Hepatocyte (in vitro differentiated cells): ENCODE measurements at regions not wholly inside any gene's neighbourhood (a gene's known extent, or its start where the extent isn't known, plus 50 kb on each side); places are given as distances from the start of the nearest gene placed in this dataset.

Experiments
- DNase-seq: peaks from one replicate; pipeline ENCODE4 v3.0.0-alpha.2; 2016; ENCODE audit warnings: low spot score
- H2AFZ ChIP-seq: fragments of 200-600 bp; sonication (generic); 2 replicates; pipeline ENCODE4 v1.6.0; 2016; ENCODE audit warnings: antibody characterized with exemption, mild to moderate bottlenecking
- H3K27ac ChIP-seq: fragments of 200-600 bp; sonication (generic); 2 replicates; pipeline ENCODE4 v1.5.1; 2016; ENCODE audit warnings: mild to moderate bottlenecking
- H3K27me3 ChIP-seq: fragments of 200-600 bp; sonication (generic); 2 replicates; pipeline ENCODE4 v1.6.1; 2016
- H3K36me3 ChIP-seq: fragments of 200-600 bp; sonication (generic); replicated peaks from 2 replicates; pipeline ENCODE4 v1.5.1; 2016; ENCODE audit warnings: low read depth; ENCODE audit not compliant: insufficient read depth
- H3K4me1 ChIP-seq: fragments of 200-600 bp; sonication (generic); 2 replicates; pipeline ENCODE4 v1.5.1; 2016; ENCODE audit warnings: mild to moderate bottlenecking, moderate library complexity; ENCODE audit not compliant: insufficient read depth
- H3K4me2 ChIP-seq: fragments of 200-600 bp; sonication (generic); 2 replicates; pipeline ENCODE4 v1.6.0; 2016
- H3K4me3 ChIP-seq: fragments of 200-600 bp; sonication (generic); 2 replicates; pipeline ENCODE4 v1.5.1; 2016; ENCODE audit warnings: mild to moderate bottlenecking
- H3K79me2 ChIP-seq: fragments of 200-600 bp; sonication (generic); 2 replicates; pipeline ENCODE4 v1.6.0; 2017; ENCODE audit warnings: mild to moderate bottlenecking
- H3K9me2 ChIP-seq: fragments of 200-600 bp; sonication (generic); replicated peaks from 2 replicates; pipeline ENCODE4 v1.6.0; 2017; ENCODE audit warnings: mild to moderate bottlenecking; ENCODE audit not compliant: insufficient read depth
- H3K9me3 ChIP-seq: fragments of 200-600 bp; sonication (generic); 2 replicates; pipeline ENCODE4 v1.5.1; 2016; ENCODE audit warnings: low read depth, mild to moderate bottlenecking
- H4K20me1 ChIP-seq: fragments of 200-600 bp; sonication (generic); 2 replicates; pipeline ENCODE4 v1.6.0; 2016; ENCODE audit warnings: mild to moderate bottlenecking; ENCODE audit not compliant: insufficient read depth, poor library complexity, severe bottlenecking
- CTCF ChIP-seq: fragments of 200-600 bp; sonication (generic); IDR thresholded peaks from 2 replicates; pipeline ENCODE4 v1.5.1; 2016; ENCODE audit warnings: antibody characterized with exemption, mild to moderate bottlenecking; ENCODE audit not compliant: poor library complexity
- EZH2 ChIP-seq: fragments of 200-600 bp; sonication (generic); IDR thresholded peaks from 2 replicates; pipeline ENCODE4 v1.6.1; 2016; ENCODE audit warnings: antibody characterized with exemption, mild to moderate bottlenecking, borderline replicate concordance
- EZH2phosphoT487 ChIP-seq: fragments of 200-600 bp; sonication (generic); IDR thresholded peaks from one replicate; pipeline ENCODE4 v1.6.1; 2018; ENCODE audit warnings: antibody characterized with exemption, mild to moderate bottlenecking, low read depth, moderate library complexity; ENCODE audit not compliant: unreplicated experiment, severe bottlenecking
- WGBS: methylation state at CpG from one replicate; pipeline ENCODE4 v1.1.6; 2016; ENCODE audit warnings: low lambda C conversion rate; ENCODE audit errors: missing lambda C conversion rate; 5-methylcytosine and 5-hydroxymethylcytosine counted together

GRCh38 chr14:30204431-30204980 is 276.9 kb upstream of the PRKD1 start:
- H3K79me2 ChIP-seq: no peaks in the 10 kb centered on the region
- 91% methylated on average over 2 of the region's 2 CpGs for WGBS

GRCh38 chr14:30209136-30209535 is 281.5 kb upstream of the PRKD1 start:
- no peak overlapping the region for H3K4me2 ChIP-seq
- no peaks in the 10 kb centered on the region for H4K20me1 ChIP-seq
- no peaks in the 10 kb centered on the region for H3K27me3 ChIP-seq
- H3K4me3 ChIP-seq: no peak overlapping the region
- DNase-seq: no peak
- no peak for TF ChIP-seq EZH2phosphoT487
- no peak overlapping the region for H3K27ac ChIP-seq
- 79% methylated on average over 1 of the region's 1 CpG for WGBS
- no peaks in the 10 kb centered on the region for H3K36me3 ChIP-seq
- H3K4me1 ChIP-seq: no peaks in the 10 kb centered on the region
- H3K9me3 ChIP-seq: no peaks in the 10 kb centered on the region
- H3K9me2 ChIP-seq: no peaks in the 10 kb centered on the region
- no peak overlapping the region for H2AFZ ChIP-seq
- no peaks in the 10 kb centered on the region for H3K79me2 ChIP-seq

More at GRCh38 chr14:30204431-30204980, 276.9 kb upstream of the PRKD1 start:
- no peak for DNase-seq
- Histone ChIP-seq H3K4me2 (no peak overlapping the region), H3K4me1 (no peaks in the 10 kb centered on the region), H3K9me2 (no peaks in the 10 kb centered on the region), H2AFZ (no peak overlapping the region), H3K4me3 (no peak overlapping the region), H4K20me1 (no peaks in the 10 kb centered on the region), H3K27ac (no peak overlapping the region), H3K9me3 (no peaks in the 10 kb centered on the region), H3K27me3 (no peaks in the 10 kb centered on the region), H3K36me3 (no peaks in the 10 kb centered on the region)
- no peak for TF ChIP-seq EZH2
- TF ChIP-seq EZH2phosphoT487: no peak
- no peak for TF ChIP-seq CTCF

GRCh38 chr14:30210630-30211029 is 283.0 kb upstream of the PRKD1 start:
- Histone ChIP-seq H3K27me3 (no peaks in the 10 kb centered on the region), H3K79me2 (no peaks in the 10 kb centered on the region), H3K27ac (no peak overlapping the region), H3K9me3 (no peaks in the 10 kb centered on the region), H3K4me2 (no peak overlapping the region), H2AFZ (no peak overlapping the region), H3K4me1 (no peaks in the 10 kb centered on the region), H4K20me1 (no peaks in the 10 kb centered on the region), H3K36me3 (no peaks in the 10 kb centered on the region), H3K4me3 (no peak overlapping the region), H3K9me2 (no peaks in the 10 kb centered on the region)
- TF ChIP-seq EZH2 (no peak), CTCF (no peak), EZH2phosphoT487 (no peak)
- DNase-seq: no peak
- WGBS: 93% methylated on average over 4 of the region's 4 CpGs

GRCh38 chr14:30211326-30211725 is 283.7 kb upstream of the PRKD1 start:
- H3K9me2 ChIP-seq: no peaks in the 10 kb centered on the region
- no peaks in the 10 kb centered on the region for H3K4me1 ChIP-seq
- H3K9me3 ChIP-seq: no peaks in the 10 kb centered on the region
- no peak overlapping the region for H3K4me3 ChIP-seq
- no peak overlapping the region for H3K27ac ChIP-seq
- no peaks in the 10 kb centered on the region for H3K36me3 ChIP-seq
- DNase-seq: no peak
- peaks cover 5% of the 10 kb centered on the region for H3K27me3 ChIP-seq
- no peak overlapping the region for H2AFZ ChIP-seq
- H3K79me2 ChIP-seq: no peaks in the 10 kb centered on the region
- H3K4me2 ChIP-seq: no peak overlapping the region
- TF ChIP-seq EZH2phosphoT487: no peak
- TF ChIP-seq CTCF: no peak
- TF ChIP-seq EZH2: no peak
- no peaks in the 10 kb centered on the region for H4K20me1 ChIP-seq
